OCI-LY1 (cell line): ENCODE measurements at regions not wholly inside any gene's neighbourhood (a gene's known extent, or its start where the extent isn't known, plus 50 kb on each side); places are given as distances from the start of the nearest gene placed in this dataset.
"Not testable (repeated sequence)": the region's sequence is repeated elsewhere in the genome, so short reads cannot be mapped to it uniquely, and the experiment has no call there.

ENCODE experiments used
- H2AFZ ChIP-seq: fragments of 200-600 bp; sonication (generic), shearing (Covaris generic); 2 replicates; pipeline ENCODE4 v1.6.0; 2014; ENCODE audit warnings: antibody characterized with exemption, mild to moderate bottlenecking, low read length
- H3F3A ChIP-seq: fragments of 200-600 bp; sonication (generic), shearing (Covaris generic); 2 replicates; pipeline ENCODE4 v1.6.0; 2014; ENCODE audit warnings: mild to moderate bottlenecking, antibody characterized with exemption, low read length, moderate library complexity; ENCODE audit not compliant: insufficient read depth
- H3K27ac ChIP-seq: fragments of 200-600 bp; sonication (generic); 2 replicates; pipeline ENCODE4 v1.5.1; 2014; ENCODE audit warnings: low read length, mixed run types, mild to moderate bottlenecking, low read depth; ENCODE audit not compliant: poor library complexity, severe bottlenecking
- H3K27me3 ChIP-seq: fragments of 200-600 bp; sonication (generic); 2 replicates; pipeline ENCODE4 v1.6.0; 2014; ENCODE audit warnings: antibody characterized with exemption, mild to moderate bottlenecking, low read length, moderate library complexity; ENCODE audit not compliant: insufficient read depth
- H3K36me3 ChIP-seq: fragments of 200-600 bp; sonication (generic); 2 replicates; pipeline ENCODE4 v1.6.1; 2014; ENCODE audit warnings: mild to moderate bottlenecking, antibody characterized with exemption, low read length, moderate library complexity, mixed read lengths; ENCODE audit not compliant: insufficient read depth
- H3K4me1 ChIP-seq: fragments of 200-600 bp; sonication (generic); 2 replicates; pipeline ENCODE4 v1.5.1; 2014; ENCODE audit warnings: mild to moderate bottlenecking, low read length, moderate library complexity; ENCODE audit not compliant: insufficient read depth, severe bottlenecking
- H3K4me2 ChIP-seq: fragments of 200-600 bp; sonication (generic), shearing (Covaris generic); 2 replicates; pipeline ENCODE4 v1.6.1; 2014; ENCODE audit warnings: low read length
- H3K4me3 ChIP-seq: fragments of 200-600 bp; sonication (generic); 2 replicates; pipeline ENCODE4 v1.5.1; 2014; ENCODE audit warnings: low read length, low read depth, mild to moderate bottlenecking, mixed read lengths; ENCODE audit not compliant: poor library complexity, severe bottlenecking
- H3K79me2 ChIP-seq: fragments of 200-600 bp; shearing (Covaris generic); 2 replicates; pipeline ENCODE4 v1.6.1; 2016; ENCODE audit warnings: mixed run types, low read length, mixed read lengths; ENCODE audit not compliant: insufficient read depth
- H3K9ac ChIP-seq: fragments of 200-600 bp; sonication (generic), shearing (Covaris generic); 2 replicates; pipeline ENCODE4 v1.6.1; 2014; ENCODE audit warnings: mild to moderate bottlenecking, low read length, mixed read lengths
- H3K9me2 ChIP-seq: fragments of 200-600 bp; sonication (generic), shearing (Covaris generic); 2 replicates; pipeline ENCODE4 v1.6.1; 2014; ENCODE audit warnings: low read depth, mild to moderate bottlenecking, low read length, mixed read lengths
- H3K9me3 ChIP-seq: fragments of 200-600 bp; shearing (Covaris generic); 2 replicates; pipeline ENCODE4 v1.6.1; 2014; ENCODE audit warnings: low read length, mixed read lengths
- H4K20me1 ChIP-seq: fragments of 200-600 bp; sonication (generic), shearing (Covaris generic); 2 replicates; pipeline ENCODE4 v1.6.0; 2016; ENCODE audit warnings: mild to moderate bottlenecking, low read length; ENCODE audit not compliant: insufficient read depth
- CTCF ChIP-seq: fragments of 200-600 bp; sonication (generic), shearing (Covaris generic); IDR thresholded peaks from 2 replicates; pipeline ENCODE4 v1.5.1; 2017; ENCODE audit warnings: mild to moderate bottlenecking, antibody characterized with exemption, low read length, moderate library complexity, mixed read lengths

GRCh38 chr1:761791-762190 is 75.3 kb upstream of the OR4F16 start:
- not testable (repeated sequence) for H3F3A ChIP-seq, H2AFZ ChIP-seq, H3K9me2 ChIP-seq, H3K9me3 ChIP-seq, H3K79me2 ChIP-seq, H3K4me1 ChIP-seq, H3K9ac ChIP-seq, H3K27ac ChIP-seq, H3K4me2 ChIP-seq, H4K20me1 ChIP-seq, H3K36me3 ChIP-seq, H3K27me3 ChIP-seq, H3K4me3 ChIP-seq

- H3K9me3 ChIP-seq, H4K20me1 ChIP-seq, H3F3A ChIP-seq, H3K9ac ChIP-seq, H3K4me3 ChIP-seq, H3K27ac ChIP-seq, H3K79me2 ChIP-seq, H2AFZ ChIP-seq, H3K4me2 ChIP-seq, H3K4me1 ChIP-seq, H3K36me3 ChIP-seq, H3K27me3 ChIP-seq, H3K9me2 ChIP-seq: not testable (repeated sequence)
Measured at GRCh38 chr1:771449-771848, 85.0 kb upstream of the OR4F16 start.

- H4K20me1 ChIP-seq, H3K9me3 ChIP-seq, H3K27ac ChIP-seq, H3K27me3 ChIP-seq, H3K9me2 ChIP-seq, H3F3A ChIP-seq, H3K79me2 ChIP-seq, H2AFZ ChIP-seq, H3K36me3 ChIP-seq: not testable (repeated sequence)
- peak overlapping the region; percentile 76 for H3K4me2 ChIP-seq
- H3K4me3 ChIP-seq, result peak overlapping the region; percentile 78
- peak overlapping the region; percentile 50; the same call in 1 of the 2 replicates for H3K9ac ChIP-seq
- H3K4me1 ChIP-seq, result peaks cover 13% of the 10 kb centered on the region
Measured at GRCh38 chr1:777480-778180, 91.2 kb upstream of the OR4F16 start.

GRCh38 chr1:778451-779278 is 92.2 kb upstream of the OR4F16 start:
- H3K4me3 ChIP-seq, result peak overlapping the region; percentile 78
- H3K9me2 ChIP-seq, H3K27me3 ChIP-seq, H2AFZ ChIP-seq, H4K20me1 ChIP-seq, H3K9me3 ChIP-seq, H3F3A ChIP-seq, H3K79me2 ChIP-seq, H3K36me3 ChIP-seq: not testable (repeated sequence)
- H3K27ac ChIP-seq, result peak overlapping the region; percentile 70
- H3K4me1 ChIP-seq, result peaks cover 13% of the 10 kb centered on the region
- peak; percentile 18; the same call in 1 of the 2 replicates for TF ChIP-seq CTCF
- H3K4me2 ChIP-seq, result peak overlapping the region; percentile 76
- peak overlapping the region; percentile 84 for H3K9ac ChIP-seq

- H2AFZ ChIP-seq, H4K20me1 ChIP-seq, H3K9me2 ChIP-seq, H3K79me2 ChIP-seq, H3F3A ChIP-seq, H3K27me3 ChIP-seq, H3K9me3 ChIP-seq: not testable (repeated sequence)
- H3K36me3 ChIP-seq, result peaks cover 12% of the 10 kb centered on the region; the same call in 1 of the 2 replicates
- peak overlapping the region; percentile 78 for H3K4me3 ChIP-seq
- peak overlapping the region; percentile 83 for H3K4me2 ChIP-seq
- H3K4me1 ChIP-seq, result peaks cover 13% of the 10 kb centered on the region
- H3K9ac ChIP-seq, result peak overlapping the region; percentile 84
- H3K27ac ChIP-seq, result peak overlapping the region; percentile 66
Measured at GRCh38 chr1:779621-780020, 93.2 kb upstream of the OR4F16 start.
